ENCODE measurements at regions not wholly inside any gene's neighbourhood (a gene's known extent, or its start where the extent isn't known, plus 50 kb on each side); places are given as distances from the start of the nearest gene placed in this dataset.

GRCh38 chr4:38324861-38325628 is 339.0 kb upstream of the KLF3 start:
- no peak for TF ChIP-seq ZFX (IDR thresholded peaks at IDR 0.05)
- TF ChIP-seq EGR1 (IDR thresholded peaks at IDR 0.05; ENCODE audit: low read depth): no peak
- TF ChIP-seq JUND (IDR thresholded peaks at IDR 0.05): no peak
- TF ChIP-seq ZNF274 (IDR thresholded peaks at IDR 0.05; ENCODE audit: low read depth, low read length): no peak
- TF ChIP-seq CEBPB (IDR thresholded peaks at IDR 0.05; ENCODE audit: low read depth): no peak
- TF ChIP-seq FOSL1 (IDR thresholded peaks at IDR 0.05; ENCODE audit: low read depth): no peak
- TF ChIP-seq ELF1 (IDR thresholded peaks at IDR 0.05; ENCODE audit: borderline replicate concordance, low read depth): no peak
- no peak for TF ChIP-seq ZBTB33 (IDR thresholded peaks at IDR 0.05; ENCODE audit: extremely low read depth, insufficient replicate concordance, low read length)
- TF ChIP-seq TCF7L2 (IDR thresholded peaks at IDR 0.05; ENCODE audit: borderline replicate concordance, extremely low read depth, insufficient read depth, insufficient read length): no peak
- Histone ChIP-seq H3K79me2 (ENCODE audit: insufficient read depth, low read length) (no peaks in the 10 kb centered on the region), H2AFZ (ENCODE audit: low read depth, low read length, poor library complexity, severe bottlenecking) (no peak overlapping the region), H3K27me3 (ENCODE audit: insufficient read depth, low read length) (no peaks in the 10 kb centered on the region), H4K20me1 (ENCODE audit: insufficient read depth) (no peaks in the 10 kb centered on the region), H3K27ac (ENCODE audit: low read depth, low read length) (no peak overlapping the region), H3K9me2 (ENCODE audit: insufficient read depth) (no peaks in the 10 kb centered on the region), H3K9ac (ENCODE audit: low read length) (no peak overlapping the region), H3K36me3 (ENCODE audit: control insufficient read depth in 1 of 2, insufficient read depth in 2 of 2, low read length in 2 of 2) (no peaks in the 10 kb centered on the region), H3K4me3 (replicated peaks in 1 of 2; ENCODE audit: low read depth in 1 of 2, low read length in 2 of 2) (no peak overlapping the region), H3K4me2 (ENCODE audit: low read length) (no peak overlapping the region), H3K9me3 (ENCODE audit: control insufficient read depth in 1 of 2, insufficient read depth in 1 of 2, low read depth in 1 of 2, low read length in 2 of 2) (no peaks in the 10 kb centered on the region), H3K4me1 (ENCODE audit: control insufficient read depth in 1 of 2, insufficient read depth in 2 of 2, low read length in 2 of 2) (peaks cover 2 to 26% of the 10 kb centered on the region in 2 experiments; a peak in 3 of 4 replicates)
- BruUV-seq (replicated peaks): no TSS peak
- ATAC-seq (no peak), DNase-seq (ENCODE audit: low read depth, low spot score) (no peak)
- ChIA-PET POLR2A (no interaction called here), CTCF (interaction anchor here (1.3 kb wide), 1 partner anchor 350 kb away, joined by 5 read pairs; no protein-coding TSS in a partner anchor), RAD21 (ENCODE audit: low non-redundant PET in 1 of 2, low total read pairs in 2 of 2, uncharacterized antibody in 2 of 2, unreplicated experiment in 2 of 2) (no interaction called here)
- intact Hi-C loops (cut with micrococcal nuclease): no loop called here
